Adrenal gland (tissue), 5 donors: ENCODE measurements at regions not wholly inside any gene's neighbourhood (a gene's known extent, or its start where the extent isn't known, plus 50 kb on each side); places are given as distances from the start of the nearest gene placed in this dataset.

ENCODE experiments used
- CTCF ChIP-seq, 6 experiments: fragments of 450-650 bp in 4 of 6; fragments of 200-600 bp in 2 of 6; sonication (generic) in 1 of 6; IDR thresholded peaks; 1 replicate in 5 of 6; 2 replicates in 1 of 6; pipeline versions ENCODE4 v1.5.1 to v1.8.0; 2016 to 2021; ENCODE audit warnings: antibody characterized with exemption in 6 of 6, mild to moderate bottlenecking in 2 of 6, moderate library complexity in 1 of 6
- POLR2A ChIP-seq, 2 donors: fragments of 450-650 bp; IDR thresholded peaks; one replicate each; pipeline ENCODE4 v1.6.1; 2017; ENCODE audit warnings: antibody characterized with exemption in 2 of 2, mild to moderate bottlenecking in 2 of 2, moderate library complexity in 1 of 2
- donor health status: DM: no; HTN: no; CAD: no.

DNA sequence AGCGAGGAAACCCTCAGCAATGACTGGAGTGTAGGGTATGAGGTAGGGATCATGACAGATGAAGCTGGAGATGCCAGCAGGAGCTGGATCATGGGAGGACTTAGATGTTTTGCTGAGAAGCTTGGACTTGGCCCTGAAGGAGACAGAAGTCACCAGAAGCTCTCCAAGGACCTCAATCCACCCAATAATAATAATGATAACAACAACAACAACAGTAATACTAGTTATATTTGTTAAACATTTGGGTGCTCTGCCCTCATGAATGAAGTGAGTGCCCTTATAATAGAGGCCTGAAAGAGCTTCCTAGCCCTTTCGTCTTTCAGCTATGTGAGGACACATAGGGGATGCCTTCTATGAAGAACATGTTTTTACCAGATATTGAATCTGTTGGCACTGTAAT is 163.9 kb downstream of the DDX1 start:
- TF ChIP-seq CTCF (IDR thresholded peaks at IDR 0.05) (no peak), POLR2A (IDR thresholded peaks at IDR 0.05) (no peak)
